ENCODE measurements at regions not wholly inside any gene's neighbourhood (a gene's known extent, or its start where the extent isn't known, plus 50 kb on each side); places are given as distances from the start of the nearest gene placed in this dataset.

DNA sequence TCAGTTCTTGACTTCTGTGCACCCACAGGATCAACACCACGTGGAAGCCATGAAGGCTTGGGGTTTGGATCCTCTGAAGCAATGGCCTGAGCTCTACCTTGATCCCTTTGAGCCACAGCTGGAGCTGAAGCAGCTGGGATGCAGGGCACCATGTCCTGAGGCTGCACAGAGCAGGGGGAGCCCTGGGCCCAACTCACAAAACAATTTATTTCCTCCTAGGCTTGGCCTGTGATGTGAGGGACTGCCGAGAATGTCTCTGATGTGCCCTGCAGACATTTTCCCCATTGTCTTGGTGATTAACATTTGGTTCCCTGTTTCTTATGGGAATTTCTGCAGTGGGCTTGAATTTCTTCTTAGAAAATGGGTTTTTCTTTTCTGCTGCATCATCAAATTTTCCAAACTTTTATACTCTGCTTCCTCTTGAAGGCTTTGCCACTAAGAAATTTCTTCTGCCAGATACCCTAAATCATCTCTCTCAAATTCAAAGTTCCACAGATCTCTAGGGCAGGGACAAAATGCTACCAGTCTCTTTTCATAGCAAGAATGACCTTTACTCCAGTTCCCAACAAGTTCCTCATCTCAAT is 288.2 kb downstream of the CCDC59 start:
- no peak for DNase-seq
- Mint-ChIP-seq H3K36me3 (ENCODE audit: unreplicated experiment) (no peaks in the 10 kb centered on the region), H3K9me3 (ENCODE audit: unreplicated experiment) (no peaks in the 10 kb centered on the region), H3K27me3 (ENCODE audit: unreplicated experiment) (no peaks in the 10 kb centered on the region), H3K4me3 (ENCODE audit: unreplicated experiment) (no peak overlapping the region), H3K27ac (ENCODE audit: unreplicated experiment) (no peak overlapping the region), H3K4me1 (ENCODE audit: low read depth, unreplicated experiment) (no peaks in the 10 kb centered on the region)
- TF ChIP-seq, protein P1, sequence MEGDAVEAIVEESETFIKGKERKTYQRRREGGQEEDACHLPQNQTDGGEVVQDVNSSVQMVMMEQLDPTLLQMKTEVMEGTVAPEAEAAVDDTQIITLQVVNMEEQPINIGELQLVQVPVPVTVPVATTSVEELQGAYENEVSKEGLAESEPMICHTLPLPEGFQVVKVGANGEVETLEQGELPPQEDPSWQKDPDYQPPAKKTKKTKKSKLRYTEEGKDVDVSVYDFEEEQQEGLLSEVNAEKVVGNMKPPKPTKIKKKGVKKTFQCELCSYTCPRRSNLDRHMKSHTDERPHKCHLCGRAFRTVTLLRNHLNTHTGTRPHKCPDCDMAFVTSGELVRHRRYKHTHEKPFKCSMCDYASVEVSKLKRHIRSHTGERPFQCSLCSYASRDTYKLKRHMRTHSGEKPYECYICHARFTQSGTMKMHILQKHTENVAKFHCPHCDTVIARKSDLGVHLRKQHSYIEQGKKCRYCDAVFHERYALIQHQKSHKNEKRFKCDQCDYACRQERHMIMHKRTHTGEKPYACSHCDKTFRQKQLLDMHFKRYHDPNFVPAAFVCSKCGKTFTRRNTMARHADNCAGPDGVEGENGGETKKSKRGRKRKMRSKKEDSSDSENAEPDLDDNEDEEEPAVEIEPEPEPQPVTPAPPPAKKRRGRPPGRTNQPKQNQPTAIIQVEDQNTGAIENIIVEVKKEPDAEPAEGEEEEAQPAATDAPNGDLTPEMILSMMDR (IDR thresholded peaks at IDR 0.05; ENCODE audit: partially characterized antibody, unreplicated experiment), result no peak

DNA sequence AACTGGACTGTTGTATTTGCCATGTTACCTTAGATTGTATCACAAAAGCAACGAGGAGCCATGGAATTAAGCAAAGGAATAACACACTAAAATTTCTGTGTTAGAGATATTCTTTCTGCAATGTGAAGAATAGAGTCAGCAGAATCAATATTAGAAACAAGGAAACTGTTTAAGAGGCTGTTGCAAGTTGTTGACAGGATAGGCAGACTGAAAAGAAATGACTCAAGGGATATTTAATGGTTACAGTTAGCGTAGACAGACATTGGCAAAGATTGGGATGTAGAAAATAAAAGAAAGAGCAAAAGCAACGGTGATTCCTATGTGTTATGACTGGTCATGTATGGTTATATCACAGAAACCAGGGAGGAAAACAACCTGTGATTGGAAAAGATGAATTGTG is 299.0 kb upstream of the PPFIA2 start:
- Mint-ChIP-seq H3K27me3 (ENCODE audit: unreplicated experiment) (peaks cover 2% of the 10 kb centered on the region), H3K27ac (ENCODE audit: unreplicated experiment) (no peak overlapping the region), H3K4me1 (ENCODE audit: low read depth, unreplicated experiment) (no peaks in the 10 kb centered on the region), H3K36me3 (ENCODE audit: unreplicated experiment) (no peaks in the 10 kb centered on the region), H3K9me3 (ENCODE audit: unreplicated experiment) (no peaks in the 10 kb centered on the region), H3K4me3 (ENCODE audit: unreplicated experiment) (no peak overlapping the region)
- TF ChIP-seq, protein P1 (IDR thresholded peaks at IDR 0.05; ENCODE audit: partially characterized antibody, unreplicated experiment), result no peak
- no peak for DNase-seq

DNA sequence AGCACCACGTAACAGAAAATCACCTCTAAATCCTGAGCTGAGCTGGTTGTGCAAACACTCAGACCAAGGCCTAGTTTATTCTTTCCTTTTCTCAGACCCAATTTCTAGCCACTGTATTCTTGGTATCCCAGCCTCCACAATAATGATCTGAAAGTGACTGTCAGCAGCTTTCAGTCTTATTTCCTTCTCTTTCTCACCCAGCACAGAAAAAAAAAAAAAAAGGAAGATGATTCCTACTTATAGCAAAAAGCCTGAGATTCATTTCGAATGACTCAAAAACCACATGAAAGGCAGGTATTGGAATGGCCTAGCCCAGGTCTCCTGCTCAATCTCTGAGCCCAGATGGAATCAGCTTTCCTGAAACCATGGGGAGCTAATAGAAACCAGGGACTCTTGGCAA is 298.6 kb upstream of the PPFIA2 start:
- TF ChIP-seq, protein P1 (IDR thresholded peaks at IDR 0.05; ENCODE audit: partially characterized antibody, unreplicated experiment), result no peak
- Mint-ChIP-seq H3K9me3 (ENCODE audit: unreplicated experiment) (no peaks in the 10 kb centered on the region), H3K36me3 (ENCODE audit: unreplicated experiment) (no peaks in the 10 kb centered on the region), H3K4me3 (ENCODE audit: unreplicated experiment) (no peak overlapping the region), H3K27me3 (ENCODE audit: unreplicated experiment) (peaks cover 2% of the 10 kb centered on the region), H3K27ac (ENCODE audit: unreplicated experiment) (no peak overlapping the region), H3K4me1 (ENCODE audit: low read depth, unreplicated experiment) (no peaks in the 10 kb centered on the region)
- DNase-seq, result no peak

DNA sequence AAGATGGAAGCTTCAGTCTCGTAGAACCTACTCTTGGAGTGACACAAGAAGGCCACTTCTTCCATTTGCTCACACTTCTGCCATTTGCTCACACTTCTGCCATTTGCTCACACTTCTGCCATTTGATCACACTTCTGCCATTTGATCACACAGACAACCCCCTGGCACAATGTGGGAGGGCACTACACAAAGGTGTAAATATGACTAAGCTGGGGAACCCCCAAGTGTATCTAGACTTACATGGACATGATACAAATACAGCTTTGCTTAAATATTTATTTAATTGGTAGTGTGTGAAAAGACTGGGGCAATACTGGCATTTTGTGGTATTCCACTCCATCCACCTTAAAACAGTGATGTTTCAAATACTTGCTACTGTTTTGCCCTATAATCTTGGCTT is 296.2 kb upstream of the PPFIA2 start:
- Mint-ChIP-seq H3K4me1 (ENCODE audit: low read depth, unreplicated experiment) (no peaks in the 10 kb centered on the region), H3K27ac (ENCODE audit: unreplicated experiment) (no peak overlapping the region), H3K4me3 (ENCODE audit: unreplicated experiment) (no peak overlapping the region), H3K36me3 (ENCODE audit: unreplicated experiment) (no peaks in the 10 kb centered on the region), H3K9me3 (ENCODE audit: unreplicated experiment) (no peaks in the 10 kb centered on the region), H3K27me3 (ENCODE audit: unreplicated experiment) (peaks cover 2% of the 10 kb centered on the region)
- no peak for DNase-seq
- TF ChIP-seq, protein P1 (IDR thresholded peaks at IDR 0.05; ENCODE audit: partially characterized antibody, unreplicated experiment), result no peak

DNA sequence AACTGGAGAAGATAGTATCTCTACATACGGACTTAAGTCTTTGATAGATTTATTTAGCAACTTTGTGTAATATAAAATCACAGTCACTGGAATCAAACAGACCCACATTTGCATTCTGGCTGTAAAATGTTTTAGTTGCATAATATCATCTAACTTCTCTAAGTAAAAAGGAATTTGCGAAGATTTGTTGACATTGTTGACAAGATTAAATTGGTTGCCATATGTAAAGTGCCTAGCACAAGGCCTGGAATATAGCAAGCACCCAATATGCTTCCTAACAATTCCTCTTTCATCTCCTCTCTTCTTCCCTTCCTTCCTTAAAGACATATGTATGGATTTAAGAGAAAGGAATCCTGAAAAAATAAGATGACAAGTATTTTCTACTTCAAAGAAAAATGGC is 295.4 kb upstream of the PPFIA2 start:
- no peak overlapping the region for H3K4me3 Mint-ChIP-seq (ENCODE audit: unreplicated experiment)
- peaks cover 2% of the 10 kb centered on the region for H3K27me3 Mint-ChIP-seq (ENCODE audit: unreplicated experiment)
- H3K9me3 Mint-ChIP-seq (ENCODE audit: unreplicated experiment), result no peaks in the 10 kb centered on the region
- H3K4me1 Mint-ChIP-seq (ENCODE audit: low read depth, unreplicated experiment), result no peaks in the 10 kb centered on the region
- no peak overlapping the region for H3K27ac Mint-ChIP-seq (ENCODE audit: unreplicated experiment)
- TF ChIP-seq, protein P1 (IDR thresholded peaks at IDR 0.05; ENCODE audit: partially characterized antibody, unreplicated experiment), result no peak
- no peaks in the 10 kb centered on the region for H3K36me3 Mint-ChIP-seq (ENCODE audit: unreplicated experiment)
- no peak for DNase-seq
